ENCODE measurements at regions not wholly inside any gene's neighbourhood (a gene's known extent, or its start where the extent isn't known, plus 50 kb on each side); places are given as distances from the start of the nearest gene placed in this dataset.

DNA sequence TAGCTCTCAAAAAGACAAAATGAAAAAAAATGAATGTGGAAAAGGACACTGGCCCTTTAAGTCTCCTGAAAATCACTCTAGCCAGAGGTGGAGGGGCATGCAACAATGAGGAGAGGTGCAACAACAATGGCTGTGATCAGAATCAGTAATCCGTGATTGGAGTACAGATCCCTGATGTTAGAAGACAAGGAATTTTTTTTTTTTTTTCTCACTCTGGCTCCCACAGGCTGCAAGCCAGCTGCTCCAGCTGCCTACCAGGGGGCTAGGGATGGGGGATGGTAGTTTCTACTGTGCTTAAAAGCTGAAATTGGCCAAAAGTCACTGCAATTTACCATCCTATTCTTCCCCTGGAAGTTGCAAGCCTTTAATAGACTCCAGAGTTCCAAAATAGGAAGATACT is 54.5 kb downstream of the STYXL2 start:
- TF ChIP-seq, protein P1, sequence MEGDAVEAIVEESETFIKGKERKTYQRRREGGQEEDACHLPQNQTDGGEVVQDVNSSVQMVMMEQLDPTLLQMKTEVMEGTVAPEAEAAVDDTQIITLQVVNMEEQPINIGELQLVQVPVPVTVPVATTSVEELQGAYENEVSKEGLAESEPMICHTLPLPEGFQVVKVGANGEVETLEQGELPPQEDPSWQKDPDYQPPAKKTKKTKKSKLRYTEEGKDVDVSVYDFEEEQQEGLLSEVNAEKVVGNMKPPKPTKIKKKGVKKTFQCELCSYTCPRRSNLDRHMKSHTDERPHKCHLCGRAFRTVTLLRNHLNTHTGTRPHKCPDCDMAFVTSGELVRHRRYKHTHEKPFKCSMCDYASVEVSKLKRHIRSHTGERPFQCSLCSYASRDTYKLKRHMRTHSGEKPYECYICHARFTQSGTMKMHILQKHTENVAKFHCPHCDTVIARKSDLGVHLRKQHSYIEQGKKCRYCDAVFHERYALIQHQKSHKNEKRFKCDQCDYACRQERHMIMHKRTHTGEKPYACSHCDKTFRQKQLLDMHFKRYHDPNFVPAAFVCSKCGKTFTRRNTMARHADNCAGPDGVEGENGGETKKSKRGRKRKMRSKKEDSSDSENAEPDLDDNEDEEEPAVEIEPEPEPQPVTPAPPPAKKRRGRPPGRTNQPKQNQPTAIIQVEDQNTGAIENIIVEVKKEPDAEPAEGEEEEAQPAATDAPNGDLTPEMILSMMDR (IDR thresholded peaks at IDR 0.05) = no peak
- TF ChIP-seq POLR2A (IDR thresholded peaks at IDR 0.05) = no peak
